K562 (cell line): ENCODE measurements at regions not wholly inside any gene's neighbourhood (a gene's known extent, or its start where the extent isn't known, plus 50 kb on each side); places are given as distances from the start of the nearest gene placed in this dataset.

Experiments used
- ATAC-seq: fragments of 200-7000 bp; cut with Tn5 transposase; 3 replicates; pipeline ENCODE4 v1.9.1; 2020; ENCODE audit warnings: moderate library complexity
- BruUV-seq: library from RNA; stranded (reverse); fragments of 400-500 nt; replicated peaks from 2 replicates; lab custom pipeline; 2021; lab: Mats Ljungman, UMichigan
- CTCF ChIA-PET: fragments of 300-600 bp; formaldehyde crosslinking; extraction: SDS; loops from one replicate; lab custom pipeline; 2021; ENCODE audit warnings: low intra/inter-chr PET ratio; lab: Yijun Ruan, JAX
- POLR2A ChIA-PET: fragments of 300-600, 350-650 bp; sonication (Branson Sonifier 250); formaldehyde crosslinking; extraction: SDS; loops from one replicate; lab custom pipeline; 2021; ENCODE audit warnings: antibody characterized with exemption, inconsistent platforms; lab: Yijun Ruan, JAX
- DNase-seq, 4 experiments: peaks; one replicate each; pipeline versions ENCODE4 v3.0.0 to v3.0.0-alpha.2; 2011 to 2018; ENCODE audit warnings: low spot score in 3 of 4, mixed read lengths in 3 of 4; ENCODE audit errors: extremely low read depth in 1 of 4
- FAIRE-seq: peaks from 2 replicates; lab custom pipeline; 2011; peaks lifted over from hg19 to GRCh38; lab: Jason Lieb, UNC
- H2AFZ ChIP-seq: 2 replicates; pipeline ENCODE4 v1.6.0; 2011; ENCODE audit warnings: low read depth, low read length, control low read depth, inconsistent platforms
- H3K27ac ChIP-seq: fragments of 200-600 bp; 3 replicates; pipeline ENCODE4 v1.8.0; 2011; ENCODE audit warnings: low read depth, mild to moderate bottlenecking, control low read depth, inconsistent platforms, low read length, moderate library complexity, mixed read lengths; ENCODE audit errors: extremely low read depth
- H3K27me3 ChIP-seq, 2 experiments: fragments of 300-600 bp in 1 of 2; 2 replicates in 1 of 2; 3 replicates in 1 of 2; pipeline versions ENCODE4 v1.6.0 to v1.8.0; 2011; ENCODE audit warnings: inconsistent platforms in 2 of 2, low read length in 2 of 2, mild to moderate bottlenecking in 1 of 2, mixed read lengths in 1 of 2, moderate library complexity in 1 of 2; ENCODE audit not compliant: control insufficient read depth in 2 of 2, insufficient read depth in 2 of 2
- H3K36me3 ChIP-seq: fragments of 300-600 bp; 3 replicates; pipeline ENCODE4 v1.8.0; 2011; ENCODE audit warnings: mild to moderate bottlenecking, low read length, inconsistent platforms; ENCODE audit not compliant: control insufficient read depth, insufficient read depth
- H3K4me1 ChIP-seq, 2 experiments: fragments of 200-600 bp in 1 of 2; replicated peaks in 1 of 2; 2 replicates in 1 of 2; 3 replicates in 1 of 2; pipeline versions ENCODE4 v1.5.1 to v1.8.0; 2011; ENCODE audit warnings: inconsistent platforms in 2 of 2, low read length in 2 of 2, mild to moderate bottlenecking in 1 of 2, mixed read lengths in 1 of 2, moderate library complexity in 1 of 2; ENCODE audit not compliant: control insufficient read depth in 2 of 2, insufficient read depth in 2 of 2
- H3K4me2 ChIP-seq: 2 replicates; pipeline ENCODE4 v1.6.1; 2011; ENCODE audit warnings: low read length, control low read depth, inconsistent platforms, mixed read lengths; ENCODE audit not compliant: insufficient read depth
- H3K4me3 ChIP-seq: fragments of 200-600 bp; sonication (generic), shearing (Covaris generic); 2 replicates; pipeline ENCODE4 v1.5.1; 2016; ENCODE audit warnings: control low read depth, inconsistent platforms
- H3K79me2 ChIP-seq: fragments of 200-600 bp; 3 replicates; pipeline ENCODE4 v1.8.0; 2011; ENCODE audit warnings: low read length, inconsistent platforms; ENCODE audit not compliant: control insufficient read depth, insufficient read depth
- H3K9ac ChIP-seq, 2 experiments: 2 replicates each; pipeline versions ENCODE4 v1.6.0 to v1.6.1; 2011; ENCODE audit warnings: low read depth in 2 of 2, low read length in 2 of 2, control low read depth in 1 of 2, inconsistent platforms in 1 of 2, mild to moderate bottlenecking in 1 of 2, mixed read lengths in 1 of 2; ENCODE audit not compliant: insufficient read depth in 1 of 2
- H3K9me1 ChIP-seq: one replicate; pipeline ENCODE4 v1.6.0; 2011; ENCODE audit warnings: inconsistent platforms, mild to moderate bottlenecking, low read length, moderate library complexity; ENCODE audit not compliant: control insufficient read depth, insufficient read depth
- H3K9me3 ChIP-seq: replicated peaks from 2 replicates; pipeline ENCODE4 v1.5.1; 2011; ENCODE audit warnings: low read depth, low read length, inconsistent platforms; ENCODE audit not compliant: control insufficient read depth, insufficient read depth
- H4K20me1 ChIP-seq: replicated peaks from 2 replicates; pipeline ENCODE4 v1.6.1; 2011; ENCODE audit warnings: low read length, inconsistent platforms, mixed read lengths; ENCODE audit not compliant: control insufficient read depth, insufficient read depth
- CREM ChIP-seq: IDR thresholded peaks from 2 replicates; pipeline ENCODE4 v1.6.1; 2014; ENCODE audit warnings: antibody characterized with exemption, low read depth
- GTF2E2 ChIP-seq: fragments of 200-800 bp; sonication (Bioruptor generic); IDR thresholded peaks from 2 replicates; pipeline ENCODE4 v1.6.1; 2016; ENCODE audit warnings: missing genetic modification characterization, missing compliant biosample characterization
- HDAC1 ChIP-seq, 2 experiments: fragments of 450-650 bp; IDR thresholded peaks; 2 replicates each; pipeline ENCODE4 v1.6.1; 2016 to 2017; ENCODE audit warnings: inconsistent platforms in 1 of 2, mild to moderate bottlenecking in 1 of 2, moderate library complexity in 1 of 2
- HMBOX1 ChIP-seq: sonication (generic); IDR thresholded peaks from 2 replicates; pipeline ENCODE4 v1.6.1; 2016
- JUNB ChIP-seq: fragments of 450-650 bp; formaldehyde crosslinking; conservative IDR thresholded peaks from 2 replicates; pipeline ENCODE4 v1.4.0; 2020; ENCODE audit warnings: mild to moderate bottlenecking
- KAT8 ChIP-seq: fragments of 450-650 bp; IDR thresholded peaks from 2 replicates; pipeline ENCODE4 v1.6.1; 2016; ENCODE audit warnings: low read depth, mild to moderate bottlenecking
- MNT ChIP-seq, 2 experiments: fragments of 450-650 bp; conservative IDR thresholded peaks; 2 replicates each; pipeline ENCODE4 v1.6.1; 2017; ENCODE audit warnings: mild to moderate bottlenecking in 2 of 2, moderate library complexity in 2 of 2
- NFATC3 ChIP-seq: fragments of 450-650 bp; IDR thresholded peaks from 2 replicates; pipeline ENCODE4 v1.6.1; 2017; ENCODE audit warnings: mild to moderate bottlenecking
- NUFIP1 ChIP-seq: fragments of 450-650 bp; IDR thresholded peaks from 2 replicates; pipeline ENCODE4 v1.6.1; 2018; ENCODE audit not compliant: partially characterized antibody
- RBM39 ChIP-seq: fragments of 200-400 bp; formaldehyde crosslinking; optimal IDR thresholded peaks from 2 replicates; pipeline ENCODE3; 2018; ENCODE audit warnings: low read depth, low read length
- THAP7 ChIP-seq: fragments of 250-450 bp; sonication (Bioruptor Pico); IDR thresholded peaks from 2 replicates; pipeline ENCODE4 v1.5.0; 2021
- ZNF354B ChIP-seq: fragments of 250-450 bp; sonication (Bioruptor Pico); IDR thresholded peaks from 2 replicates; pipeline ENCODE4 v1.4.0; 2020
- WGBS: fragments of 100-300 bp; shearing (Covaris generic); methylation state at CpG from one replicate; pipeline ENCODE4 v1.1.6; 2016; ENCODE audit warnings: low coverage, mixed read lengths; ENCODE audit not compliant: insufficient coverage; ENCODE audit errors: missing lambda C conversion rate; 5-methylcytosine and 5-hydroxymethylcytosine counted together
- in situ Hi-C: fragments of 300-500 bp; cut with MboI; formaldehyde crosslinking; loops from 4 replicates; pipeline ENCODE4 v1.15.0; 2018; ENCODE audit warnings: inconsistent platforms, mixed read lengths
- intact Hi-C: fragments of 100-400 bp; cut with micrococcal nuclease; formaldehyde crosslinking; loops from 2 replicates; pipeline ENCODE4 v1.14.2; 2022

GRCh38 chr15:87201986-87202385 is 1054.6 kb downstream of the NTRK3 start:
- Histone ChIP-seq H4K20me1 (no peaks in the 10 kb centered on the region), H3K4me3 (no peak overlapping the region), H3K9me3 (no peaks in the 10 kb centered on the region), H3K4me1 (no peaks in the 10 kb centered on the region), H3K9ac (no peak overlapping the region), H3K27me3 (no peaks in the 10 kb centered on the region), H3K4me2 (no peak overlapping the region), H3K9me1 (no peaks in the 10 kb centered on the region), H3K36me3 (no peaks in the 10 kb centered on the region), H3K79me2 (no peaks in the 10 kb centered on the region), H2AFZ (no peak overlapping the region), H3K27ac (no peak overlapping the region)
- intact Hi-C loops (no loop called here), in situ Hi-C loops (no loop called here)
- WGBS = 2% methylated on average over 2 of the region's 2 CpGs
- ATAC-seq (no peak), DNase-seq (no peak), FAIRE-seq (no peak)
- ChIA-PET CTCF (no interaction called here), POLR2A (no interaction called here)
- no TSS peak for BruUV-seq
- TF ChIP-seq HMBOX1 (no peak), KAT8 (no peak), HDAC1 (IDR thresholded peaks at IDR 0.05) (no peak), NFATC3 (no peak), MNT (conservative IDR thresholded peaks at IDR 0.05) (no peak), JUNB (CRISPR knock-in tag) (no peak), RBM39 (no peak), CREM (no peak), NUFIP1 (no peak), GTF2E2 (tag) (no peak), THAP7 (CRISPR knock-in tag) (no peak), ZNF354B (CRISPR knock-in tag) (no peak)
